GM12891 (cell line): ENCODE measurements at regions not wholly inside any gene's neighbourhood (a gene's known extent, or its start where the extent isn't known, plus 50 kb on each side); places are given as distances from the start of the nearest gene placed in this dataset.

Source experiments
- POLR2A ChIP-seq: IDR thresholded peaks from 2 replicates; pipeline ENCODE4 v1.6.1; 2011; ENCODE audit warnings: low read depth, low read length, control low read depth
- POLR2AphosphoS5 ChIP-seq: IDR thresholded peaks from 2 replicates; pipeline ENCODE4 v1.6.1; 2011; ENCODE audit warnings: low read depth, low read length, control low read depth
- POU2F2 ChIP-seq: IDR thresholded peaks from 2 replicates; pipeline ENCODE4 v1.6.1; 2011; ENCODE audit warnings: low read depth, mild to moderate bottlenecking, control low read depth, low read length, moderate library complexity
- SPI1 ChIP-seq: IDR thresholded peaks from 2 replicates; pipeline ENCODE4 v1.6.1; 2011; ENCODE audit warnings: low read depth, low read length, control low read depth
- TAF1 ChIP-seq: IDR thresholded peaks from 2 replicates; pipeline ENCODE4 v1.6.1; 2011; ENCODE audit warnings: low read depth, low read length, control low read depth

- TF ChIP-seq POLR2AphosphoS5 = no peak
- TF ChIP-seq POLR2A = no peak
- TF ChIP-seq SPI1 = no peak
- no peak for TF ChIP-seq POU2F2
- TF ChIP-seq TAF1 = no peak
These were observed 102.3 kb upstream of the MCHR2 start for GRCh38 chr6:100096341-100096740.
